Nephron (organoid): ENCODE measurements at regions not wholly inside any gene's neighbourhood (a gene's known extent, or its start where the extent isn't known, plus 50 kb on each side); places are given as distances from the start of the nearest gene placed in this dataset.

ENCODE experiments used
- H3K27ac Mint-ChIP-seq, 3 experiments: 2 replicates each; pipeline ENCODE4 v1.8.0; 2020; ENCODE audit warnings: mixed read lengths in 3 of 3, mild to moderate bottlenecking in 2 of 3, moderate library complexity in 1 of 3
- H3K27me3 Mint-ChIP-seq: 2 replicates; pipeline ENCODE4 v1.8.0; 2021; ENCODE audit warnings: low read depth, mild to moderate bottlenecking, moderate library complexity, mixed read lengths
- H3K36me3 Mint-ChIP-seq: 2 replicates; pipeline ENCODE4 v1.8.0; 2020; ENCODE audit warnings: low read depth, mixed read lengths
- H3K4me1 Mint-ChIP-seq: 2 replicates; pipeline ENCODE4 v1.8.0; 2020; ENCODE audit warnings: mixed read lengths
- H3K4me3 Mint-ChIP-seq, 3 experiments: 2 replicates each; pipeline ENCODE4 v1.8.0; 2020; ENCODE audit warnings: mild to moderate bottlenecking in 3 of 3, mixed read lengths in 3 of 3, moderate library complexity in 2 of 3
- H3K9me3 Mint-ChIP-seq: 2 replicates; pipeline ENCODE4 v1.8.0; 2020; ENCODE audit warnings: mixed read lengths
- TF ChIP-seq, protein P1 (sequence below), 3 experiments: fragments of 200-600 bp; sonication (generic); IDR thresholded peaks; one replicate each; pipeline ENCODE4 v1.5.0; 2021; ENCODE audit warnings: antibody characterized with exemption in 3 of 3; ENCODE audit not compliant: unreplicated experiment in 3 of 3

DNA sequence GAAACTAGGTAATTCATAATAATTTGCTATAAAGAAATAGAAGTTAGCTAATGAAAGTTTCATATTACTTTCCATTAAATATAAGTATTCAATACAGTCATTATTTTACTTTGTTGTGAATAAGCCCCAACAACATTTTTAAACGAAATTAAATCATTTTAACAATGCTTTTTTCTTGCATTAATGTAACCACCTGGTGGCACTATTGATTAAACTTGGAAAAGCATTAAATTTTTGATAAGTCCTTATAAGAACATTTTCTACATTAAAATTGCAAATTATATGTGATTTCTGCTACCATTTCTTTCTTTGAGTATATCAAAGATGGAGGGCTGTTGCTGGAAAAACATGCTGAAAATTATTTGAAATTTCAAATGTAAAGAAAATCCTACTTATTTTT, 918.8 kb upstream of the TMPRSS15 start:
- no peak overlapping the region for H3K4me3 Mint-ChIP-seq
- H3K36me3 Mint-ChIP-seq: no peaks in the 10 kb centered on the region
- peaks cover 21% of the 10 kb centered on the region for H3K4me1 Mint-ChIP-seq
- no peaks in the 10 kb centered on the region for H3K9me3 Mint-ChIP-seq
- no peaks in the 10 kb centered on the region for H3K27me3 Mint-ChIP-seq
- no peak overlapping the region for H3K27ac Mint-ChIP-seq
- TF ChIP-seq, protein P1, sequence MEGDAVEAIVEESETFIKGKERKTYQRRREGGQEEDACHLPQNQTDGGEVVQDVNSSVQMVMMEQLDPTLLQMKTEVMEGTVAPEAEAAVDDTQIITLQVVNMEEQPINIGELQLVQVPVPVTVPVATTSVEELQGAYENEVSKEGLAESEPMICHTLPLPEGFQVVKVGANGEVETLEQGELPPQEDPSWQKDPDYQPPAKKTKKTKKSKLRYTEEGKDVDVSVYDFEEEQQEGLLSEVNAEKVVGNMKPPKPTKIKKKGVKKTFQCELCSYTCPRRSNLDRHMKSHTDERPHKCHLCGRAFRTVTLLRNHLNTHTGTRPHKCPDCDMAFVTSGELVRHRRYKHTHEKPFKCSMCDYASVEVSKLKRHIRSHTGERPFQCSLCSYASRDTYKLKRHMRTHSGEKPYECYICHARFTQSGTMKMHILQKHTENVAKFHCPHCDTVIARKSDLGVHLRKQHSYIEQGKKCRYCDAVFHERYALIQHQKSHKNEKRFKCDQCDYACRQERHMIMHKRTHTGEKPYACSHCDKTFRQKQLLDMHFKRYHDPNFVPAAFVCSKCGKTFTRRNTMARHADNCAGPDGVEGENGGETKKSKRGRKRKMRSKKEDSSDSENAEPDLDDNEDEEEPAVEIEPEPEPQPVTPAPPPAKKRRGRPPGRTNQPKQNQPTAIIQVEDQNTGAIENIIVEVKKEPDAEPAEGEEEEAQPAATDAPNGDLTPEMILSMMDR (IDR thresholded peaks at IDR 0.05; ENCODE audit: unreplicated experiment in 3 of 3): peak; percentile 36 to 51 (median 41)

DNA sequence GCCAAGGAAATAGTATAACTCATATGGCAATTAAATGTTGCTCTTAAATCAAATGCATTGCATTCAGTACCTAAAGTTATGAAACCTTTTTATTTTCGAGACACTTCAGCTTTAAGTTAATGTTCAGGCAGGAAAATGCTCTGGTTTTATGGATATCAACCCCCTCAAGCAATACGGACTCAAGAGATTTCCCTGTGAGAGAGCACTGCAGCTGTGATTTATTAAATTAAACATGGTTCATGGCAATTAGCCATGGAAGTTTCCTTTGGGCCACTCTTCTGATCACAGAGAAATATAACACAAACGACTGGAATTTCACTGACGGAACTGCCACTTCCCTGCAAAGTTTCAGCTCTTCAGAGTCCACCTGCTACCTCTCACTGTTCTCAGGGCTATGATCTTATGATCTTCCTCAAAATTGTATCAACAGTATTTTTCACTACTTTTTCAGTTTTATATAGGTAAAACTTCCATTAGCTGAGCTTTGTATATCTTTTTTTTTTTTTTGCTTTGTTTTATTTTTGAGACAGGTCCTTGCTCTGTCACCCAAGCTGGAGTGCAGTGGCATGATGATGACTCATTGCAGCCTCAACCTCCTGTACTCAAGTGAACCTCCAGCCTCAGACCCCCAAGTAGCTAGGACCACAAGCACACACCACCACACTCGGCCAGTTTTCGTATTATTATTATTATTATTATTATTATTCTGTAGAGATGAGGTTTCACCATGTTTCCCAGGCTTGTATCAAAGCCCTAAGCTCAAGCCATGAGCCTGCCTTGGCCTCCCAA, 923.1 kb upstream of the TMPRSS15 start:
- Mint-ChIP-seq H3K27me3 (no peaks in the 10 kb centered on the region), H3K27ac (peak overlapping the region; percentile 19 to 62 (median 44)), H3K4me1 (peaks cover 21% of the 10 kb centered on the region), H3K36me3 (no peaks in the 10 kb centered on the region), H3K4me3 (no peak overlapping the region), H3K9me3 (no peaks in the 10 kb centered on the region)
- TF ChIP-seq, protein P1 (IDR thresholded peaks at IDR 0.05; ENCODE audit: unreplicated experiment in 3 of 3): no peak

DNA sequence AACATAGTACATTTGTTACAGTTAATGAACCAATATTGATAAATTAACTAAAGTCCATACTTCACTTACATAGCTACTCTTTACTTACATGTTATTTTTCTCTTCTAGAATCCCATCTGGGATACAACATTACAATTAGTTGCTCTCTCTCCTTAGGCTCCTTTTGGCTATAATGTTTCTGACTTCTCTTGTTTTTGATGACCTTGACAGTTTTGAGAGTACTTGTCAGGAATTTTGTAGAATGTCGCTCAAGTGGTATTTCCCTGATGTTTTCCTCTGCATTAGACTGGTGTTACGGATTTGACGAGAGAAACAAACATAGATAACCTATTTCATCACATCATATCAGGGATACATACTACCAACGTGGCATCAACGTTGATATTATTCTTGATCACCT, 925.4 kb upstream of the TMPRSS15 start:
- Mint-ChIP-seq H3K9me3 (peaks cover 12% of the 10 kb centered on the region), H3K4me3 (no peak overlapping the region), H3K4me1 (peaks cover 15% of the 10 kb centered on the region), H3K36me3 (peaks cover 5% of the 10 kb centered on the region), H3K27ac (no peak overlapping the region), H3K27me3 (no peaks in the 10 kb centered on the region)
- TF ChIP-seq, protein P1 (IDR thresholded peaks at IDR 0.05; ENCODE audit: unreplicated experiment in 3 of 3): no peak

DNA sequence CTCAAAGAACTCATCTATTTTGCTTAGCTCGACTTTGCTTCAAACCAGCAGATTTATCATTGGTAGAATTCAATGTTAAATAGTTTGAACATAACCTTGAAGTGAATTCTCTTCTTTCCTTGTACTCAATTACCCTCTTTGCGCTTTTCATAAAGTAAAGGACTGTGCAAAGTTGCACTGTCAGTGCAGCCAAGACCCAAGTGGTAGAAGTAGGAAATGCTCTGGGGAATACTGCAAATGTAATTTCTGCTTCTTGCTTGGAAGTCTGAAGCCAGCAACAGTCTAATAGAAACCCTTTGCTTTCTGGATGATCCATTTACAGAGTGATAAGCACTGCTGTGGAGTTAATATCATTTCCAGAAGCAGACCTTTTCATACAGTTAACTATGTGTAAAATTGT, 936.7 kb upstream of the TMPRSS15 start:
- Mint-ChIP-seq H3K9me3 (no peaks in the 10 kb centered on the region), H3K27me3 (no peaks in the 10 kb centered on the region), H3K4me1 (no peaks in the 10 kb centered on the region), H3K36me3 (no peaks in the 10 kb centered on the region), H3K27ac (no peak overlapping the region), H3K4me3 (no peak overlapping the region)
- TF ChIP-seq, protein P1 (IDR thresholded peaks at IDR 0.05; ENCODE audit: unreplicated experiment in 3 of 3): no peak

DNA sequence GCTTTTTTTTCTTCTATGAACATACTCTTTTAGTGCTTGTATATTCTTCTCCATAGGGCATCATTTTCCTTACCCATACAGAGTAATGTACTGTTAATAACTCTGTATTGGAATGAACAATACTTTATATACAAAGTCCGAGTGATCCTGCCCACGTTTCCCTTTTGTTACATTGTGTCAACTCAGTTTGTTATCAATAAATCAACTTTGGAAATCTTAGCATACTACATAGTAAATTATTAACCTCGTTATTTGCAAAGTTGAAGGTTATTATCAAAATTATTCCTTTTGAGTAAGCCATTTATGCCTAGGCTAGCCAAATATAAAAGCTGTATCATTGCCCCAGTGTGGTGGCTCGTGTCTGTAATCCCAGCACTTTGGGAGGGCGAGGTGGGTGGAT, 937.4 kb upstream of the TMPRSS15 start:
- Mint-ChIP-seq H3K4me3 (no peak overlapping the region), H3K27me3 (no peaks in the 10 kb centered on the region), H3K36me3 (no peaks in the 10 kb centered on the region), H3K9me3 (no peaks in the 10 kb centered on the region), H3K4me1 (no peaks in the 10 kb centered on the region), H3K27ac (no peak overlapping the region)
- TF ChIP-seq, protein P1 (IDR thresholded peaks at IDR 0.05; ENCODE audit: unreplicated experiment in 3 of 3): no peak

DNA sequence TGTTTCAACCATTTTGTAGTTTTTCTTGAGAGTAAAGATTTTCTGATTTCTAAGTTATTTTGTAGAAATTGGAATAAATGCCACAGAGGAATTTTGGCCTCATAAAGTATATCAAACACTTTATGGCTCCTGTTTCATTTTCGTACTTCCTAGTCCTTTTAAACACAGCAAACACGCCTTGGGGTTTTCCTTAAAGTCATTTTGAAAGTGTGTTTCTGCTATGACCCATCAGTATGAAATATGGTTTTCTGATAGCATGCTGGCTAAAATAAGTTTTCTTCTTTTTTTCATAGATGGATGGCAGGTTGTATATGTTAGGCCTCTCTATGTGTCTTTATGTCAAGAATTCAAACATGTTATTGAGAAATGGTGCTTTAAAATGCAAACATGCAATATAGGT, 940.1 kb upstream of the TMPRSS15 start:
- TF ChIP-seq, protein P1 (IDR thresholded peaks at IDR 0.05; ENCODE audit: unreplicated experiment in 3 of 3): no peak
- H3K36me3 Mint-ChIP-seq: no peaks in the 10 kb centered on the region
- H3K4me1 Mint-ChIP-seq: no peaks in the 10 kb centered on the region

More for the DNA sequence above, 940.1 kb upstream of the TMPRSS15 start:
- no peak overlapping the region for H3K27ac Mint-ChIP-seq
- no peaks in the 10 kb centered on the region for H3K27me3 Mint-ChIP-seq
- H3K9me3 Mint-ChIP-seq: no peaks in the 10 kb centered on the region
- H3K4me3 Mint-ChIP-seq: no peak overlapping the region
